ENCODE measurements at regions not wholly inside any gene's neighbourhood (a gene's known extent, or its start where the extent isn't known, plus 50 kb on each side); places are given as distances from the start of the nearest gene placed in this dataset.

- ATAC-seq (ENCODE audit: low read depth) (no peak), DNase-seq (no peak)
- 75% methylated on average over 2 of the region's 4 CpGs for WGBS (ENCODE audit: insufficient coverage)
- intact Hi-C loops (cut with micrococcal nuclease), result no loop called here
- H3K4me1 Mint-ChIP-seq, result no peaks in the 10 kb centered on the region
- Histone ChIP-seq H4K20me1 (ENCODE audit: control insufficient read depth, insufficient read depth, low read length, poor library complexity, severe bottlenecking) (no peaks in the 10 kb centered on the region), H3K4me1 (ENCODE audit: control insufficient read depth in 2 of 2, insufficient read depth in 2 of 2, low read length in 2 of 2) (no peaks in the 10 kb centered on the region), H3K9ac (ENCODE audit: low read length) (no peak overlapping the region), H3K36me3 (replicated peaks in 1 of 2; ENCODE audit: control extremely low read depth in 1 of 2, control insufficient read depth in 1 of 2, extremely low read depth in 1 of 2, insufficient read depth in 2 of 2, low read length in 1 of 2) (no peaks in the 10 kb centered on the region), H2AFZ (ENCODE audit: insufficient read depth, low read depth, low read length, poor library complexity, severe bottlenecking) (no peak overlapping the region), H3K4me2 (replicated peaks; ENCODE audit: low read depth, low read length, poor library complexity, severe bottlenecking) (no peak overlapping the region), H3K27me3 (replicated peaks in 1 of 4; ENCODE audit: control extremely low read depth in 1 of 4, control insufficient read depth in 3 of 4, insufficient read depth in 4 of 4, low read length in 3 of 4) (peaks cover 0 to 3% (median 0%) of the 10 kb centered on the region in 4 experiments), H3K9me3 (ENCODE audit: control extremely low read depth in 1 of 3, control insufficient read depth in 2 of 3, insufficient read depth in 1 of 3, low read length in 2 of 3) (peaks cover 0 to 2% (median 0%) of the 10 kb centered on the region in 3 donors), H3K27ac (ENCODE audit: low read length in 2 of 2) (no peak overlapping the region), H3K79me2 (ENCODE audit: control insufficient read depth, insufficient read depth, low read length) (no peaks in the 10 kb centered on the region), H3K4me3 (ENCODE audit: control extremely low read depth in 1 of 5, extremely low read depth in 1 of 5, insufficient read depth in 1 of 5, low read depth in 2 of 5, low read length in 4 of 5) (no peak overlapping the region)
- H3K9me3 Mint-ChIP-seq (ENCODE audit: insufficient read depth), result no peaks in the 10 kb centered on the region
- no peak overlapping the region for H3K4me3 Mint-ChIP-seq
- peaks cover 15% of the 10 kb centered on the region for H3K27me3 Mint-ChIP-seq
- ChIA-PET POLR2A (no interaction called here), CTCF (interaction anchor here (1.3 kb wide), 1 partner anchor 69 kb away, joined by 3 read pairs; no protein-coding TSS in a partner anchor)
- no peak for TF ChIP-seq CTCF (IDR thresholded peaks at IDR 0.05)
- TF ChIP-seq EZH2 (IDR thresholded peaks at IDR 0.05; ENCODE audit: borderline replicate concordance, insufficient read depth, low read depth, low read length, poor library complexity, severe bottlenecking), result no peak
- no peak overlapping the region for H3K27ac Mint-ChIP-seq
These were observed 132.0 kb upstream of the CACHD1 start for GRCh38 chr1:64337926-64338325.

- Histone ChIP-seq H3K27ac (ENCODE audit: low read length in 2 of 2) (no peak overlapping the region), H2AFZ (ENCODE audit: insufficient read depth, low read depth, low read length, poor library complexity, severe bottlenecking) (no peak overlapping the region), H3K36me3 (replicated peaks in 1 of 2; ENCODE audit: control extremely low read depth in 1 of 2, control insufficient read depth in 1 of 2, extremely low read depth in 1 of 2, insufficient read depth in 2 of 2, low read length in 1 of 2) (no peaks in the 10 kb centered on the region), H3K4me3 (ENCODE audit: control extremely low read depth in 1 of 5, extremely low read depth in 1 of 5, insufficient read depth in 1 of 5, low read depth in 2 of 5, low read length in 4 of 5) (no peak overlapping the region), H3K4me1 (ENCODE audit: control insufficient read depth in 2 of 2, insufficient read depth in 2 of 2, low read length in 2 of 2) (no peaks in the 10 kb centered on the region), H3K79me2 (ENCODE audit: control insufficient read depth, insufficient read depth, low read length) (no peaks in the 10 kb centered on the region), H3K9me3 (ENCODE audit: control extremely low read depth in 1 of 3, control insufficient read depth in 2 of 3, insufficient read depth in 1 of 3, low read length in 2 of 3) (peaks cover 0 to 2% (median 0%) of the 10 kb centered on the region in 3 donors), H3K9ac (ENCODE audit: low read length) (no peak overlapping the region), H3K27me3 (replicated peaks in 1 of 4; ENCODE audit: control extremely low read depth in 1 of 4, control insufficient read depth in 3 of 4, insufficient read depth in 4 of 4, low read length in 3 of 4) (peaks cover 0 to 3% (median 0%) of the 10 kb centered on the region in 4 experiments), H4K20me1 (ENCODE audit: control insufficient read depth, insufficient read depth, low read length, poor library complexity, severe bottlenecking) (no peaks in the 10 kb centered on the region), H3K4me2 (replicated peaks; ENCODE audit: low read depth, low read length, poor library complexity, severe bottlenecking) (no peak overlapping the region)
- Mint-ChIP-seq H3K27ac (no peak overlapping the region), H3K9me3 (ENCODE audit: insufficient read depth) (no peaks in the 10 kb centered on the region), H3K27me3 (peaks cover 15% of the 10 kb centered on the region), H3K4me1 (no peaks in the 10 kb centered on the region), H3K4me3 (no peak overlapping the region)
- DNase-seq (no peak), ATAC-seq (ENCODE audit: low read depth) (no peak)
- ChIA-PET POLR2A (interaction anchor here (0.6 kb wide), 1 partner anchor 221 kb away, joined by 6 read pairs; no protein-coding TSS in a partner anchor), CTCF (no interaction called here)
- WGBS (ENCODE audit: insufficient coverage), result no CpG with 5 or more reads among the region's 2 CpGs
- no peak for TF ChIP-seq CTCF (IDR thresholded peaks at IDR 0.05)
- intact Hi-C loops (cut with micrococcal nuclease), result no loop called here
These were observed 129.6 kb upstream of the CACHD1 start for GRCh38 chr1:64340361-64340760.
